ENCODE measurements at regions not wholly inside any gene's neighbourhood (a gene's known extent, or its start where the extent isn't known, plus 50 kb on each side); places are given as distances from the start of the nearest gene placed in this dataset.

DNA sequence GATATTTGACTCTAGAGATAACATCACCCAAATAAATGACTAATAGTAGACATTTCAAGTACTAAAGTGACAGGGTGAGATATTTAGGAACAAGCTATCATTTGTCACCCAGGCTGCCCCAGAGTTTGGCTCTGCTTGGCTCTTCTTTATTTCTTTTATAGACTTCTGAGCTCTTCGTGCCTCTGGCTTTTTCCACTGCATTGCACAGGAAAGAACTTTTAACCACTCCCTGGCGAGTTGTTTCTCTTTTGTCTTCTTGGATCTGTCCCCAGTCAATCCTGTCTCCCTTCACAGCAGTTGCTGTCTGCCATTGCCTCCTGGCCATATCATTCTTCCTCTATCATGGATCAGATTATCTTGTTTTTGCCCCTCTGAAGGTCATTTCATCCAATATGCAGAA is 339.2 kb upstream of the DCBLD2 start:
- in situ Hi-C loops (cut with MboI; ENCODE audit: low sequenced_read_pairs) = no loop called here

- in situ Hi-C loops (cut with MboI; ENCODE audit: low sequenced_read_pairs) = no loop called here
Observed at GRCh38 chr3:99236576-99236975, 335.1 kb upstream of the DCBLD2 start.

GRCh38 chr3:99232696-99233095 is 331.2 kb upstream of the DCBLD2 start:
- in situ Hi-C loops (cut with MboI; ENCODE audit: low sequenced_read_pairs) = no loop called here

DNA sequence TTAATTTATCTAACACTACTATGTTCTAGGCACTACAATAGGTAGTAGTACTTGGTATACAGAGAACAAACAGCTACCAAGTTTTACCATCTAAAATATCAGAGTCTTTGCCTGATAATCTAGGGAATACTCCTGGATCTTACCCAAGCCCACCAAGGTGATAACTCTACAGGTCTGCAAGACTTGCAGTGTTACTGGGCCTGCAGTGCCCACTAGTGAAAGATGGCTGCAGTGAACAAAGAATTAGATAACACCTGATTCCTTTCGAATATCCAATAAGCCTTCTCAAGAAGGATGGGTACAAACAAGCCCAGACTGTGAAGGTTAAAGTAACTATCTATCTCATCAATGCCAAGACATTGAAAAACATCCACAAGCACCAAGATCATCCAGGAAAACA is 317.0 kb upstream of the DCBLD2 start:
- in situ Hi-C loops (cut with MboI; ENCODE audit: low sequenced_read_pairs) = no loop called here

- in situ Hi-C loops (cut with MboI; ENCODE audit: low sequenced_read_pairs) = no loop called here
Observed at GRCh38 chr3:99212969-99213368, 311.5 kb upstream of the DCBLD2 start.

- in situ Hi-C loops (cut with MboI; ENCODE audit: low sequenced_read_pairs) = no loop called here
Observed at GRCh38 chr3:99211309-99211708, 309.8 kb upstream of the DCBLD2 start.

DNA sequence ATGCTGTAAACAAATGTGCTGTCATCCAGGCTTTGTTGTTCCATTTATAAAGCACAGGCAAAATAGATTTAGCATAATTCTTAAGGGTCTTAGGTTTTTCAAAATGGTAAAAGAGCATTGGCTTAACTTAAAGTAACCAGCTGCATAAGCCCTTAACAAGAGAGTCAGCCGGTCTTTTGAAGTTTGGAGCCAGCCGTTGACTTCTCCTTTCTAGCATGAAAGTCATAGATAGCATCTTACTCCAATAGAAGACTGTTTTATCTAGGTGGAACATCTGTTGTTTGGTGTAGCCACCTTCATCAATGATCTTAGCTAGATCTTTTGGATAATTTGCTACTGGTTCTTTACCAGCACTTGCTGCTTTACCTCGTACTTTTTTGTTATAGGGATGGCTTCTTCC is 297.5 kb upstream of the DCBLD2 start:
- in situ Hi-C loops (cut with MboI; ENCODE audit: low sequenced_read_pairs) = no loop called here

DNA sequence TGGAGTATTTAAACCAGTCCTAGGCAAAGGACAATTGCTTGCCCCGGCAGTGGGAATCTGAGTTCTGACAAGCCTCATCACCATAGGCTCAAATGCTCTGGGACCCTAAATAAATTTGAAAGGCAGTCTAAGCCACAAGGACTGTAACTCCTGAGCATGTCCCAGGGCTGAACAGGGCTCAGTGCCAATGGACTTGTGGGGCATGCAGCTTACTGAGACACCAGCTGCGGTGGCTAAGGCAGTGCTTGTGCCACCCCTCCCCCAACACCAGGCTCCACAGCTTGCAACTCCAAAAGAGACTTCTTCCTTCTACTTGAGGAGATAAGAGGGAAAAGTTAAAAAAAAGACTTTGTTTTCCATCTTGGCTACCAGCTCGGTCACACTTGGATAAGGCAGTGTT is 289.7 kb upstream of the DCBLD2 start:
- in situ Hi-C loops (cut with MboI; ENCODE audit: low sequenced_read_pairs) = no loop called here

DNA sequence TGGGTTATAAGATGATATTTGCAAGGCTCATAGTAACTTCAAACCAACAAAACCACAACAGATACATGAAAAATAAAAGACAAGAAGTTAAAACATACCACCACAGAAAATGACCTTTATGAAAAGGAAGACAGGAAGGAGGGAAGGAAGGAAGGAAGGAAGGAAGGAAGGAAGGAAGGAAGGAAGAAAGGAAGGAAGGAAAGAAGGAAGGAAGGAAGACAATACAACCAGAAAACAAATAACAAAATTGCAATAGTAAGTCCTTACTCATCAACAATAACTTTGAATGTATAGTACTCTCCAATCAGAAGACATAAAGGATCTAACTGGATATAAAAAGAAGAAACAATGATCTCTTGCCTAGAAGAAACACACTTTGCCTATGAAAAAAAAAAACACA is 287.4 kb upstream of the DCBLD2 start:
- in situ Hi-C loops (cut with MboI; ENCODE audit: low sequenced_read_pairs) = no loop called here

DNA sequence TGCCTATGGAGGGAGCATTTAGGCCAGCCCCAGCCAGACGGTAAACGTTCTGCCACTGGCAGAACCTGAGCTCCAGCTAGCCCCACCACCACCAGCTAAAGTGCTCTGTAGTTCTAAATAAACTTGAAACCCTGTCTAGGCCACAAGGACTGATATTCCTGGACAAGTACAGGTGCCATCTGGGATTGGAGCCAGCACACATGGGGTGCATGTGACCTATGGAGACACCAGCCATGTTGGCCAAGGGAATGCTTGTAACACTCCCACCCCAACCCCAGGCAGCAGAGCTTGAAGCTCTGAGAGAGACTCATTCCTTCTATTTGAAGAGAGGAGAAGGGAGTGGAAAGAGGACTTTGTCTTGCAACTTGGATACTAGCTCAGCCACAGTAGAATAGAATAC is 284.5 kb upstream of the DCBLD2 start:
- in situ Hi-C loops (cut with MboI; ENCODE audit: low sequenced_read_pairs) = no loop called here

GRCh38 chr3:99176169-99176964 is 274.9 kb upstream of the DCBLD2 start:
- in situ Hi-C loops (cut with MboI; ENCODE audit: low sequenced_read_pairs) = no loop called here

DNA sequence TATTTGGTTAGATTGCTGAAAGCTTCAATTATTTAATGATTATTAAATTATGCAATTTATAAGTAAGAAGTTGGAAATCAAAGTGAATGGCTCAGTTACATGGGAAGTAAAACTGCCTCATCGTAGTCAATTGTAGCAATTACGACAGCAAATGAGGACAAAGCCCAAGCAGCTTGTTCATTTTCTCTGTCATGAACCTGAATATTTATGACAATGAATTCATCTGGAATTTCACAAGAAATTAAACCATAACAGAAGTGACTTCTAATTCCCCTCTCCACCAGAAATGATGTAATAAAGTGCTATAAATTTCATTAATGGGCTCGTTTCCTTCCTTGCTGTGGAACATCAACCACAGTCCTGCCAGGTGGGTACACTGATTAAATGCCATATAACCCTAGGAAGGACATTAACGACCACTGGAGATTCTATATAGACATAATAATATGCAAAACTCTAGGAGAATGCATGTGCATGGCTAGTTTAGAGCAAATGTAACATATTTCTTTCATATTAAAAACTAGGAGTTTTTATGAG is 273.8 kb upstream of the DCBLD2 start:
- in situ Hi-C loops (cut with MboI; ENCODE audit: low sequenced_read_pairs) = no loop called here

GRCh38 chr3:99172736-99173657 is 271.5 kb upstream of the DCBLD2 start:
- in situ Hi-C loops (cut with MboI; ENCODE audit: low sequenced_read_pairs) = loop anchor here (25.0 kb wide), 1 partner anchor 361 kb away; no protein-coding TSS in a partner anchor

DNA sequence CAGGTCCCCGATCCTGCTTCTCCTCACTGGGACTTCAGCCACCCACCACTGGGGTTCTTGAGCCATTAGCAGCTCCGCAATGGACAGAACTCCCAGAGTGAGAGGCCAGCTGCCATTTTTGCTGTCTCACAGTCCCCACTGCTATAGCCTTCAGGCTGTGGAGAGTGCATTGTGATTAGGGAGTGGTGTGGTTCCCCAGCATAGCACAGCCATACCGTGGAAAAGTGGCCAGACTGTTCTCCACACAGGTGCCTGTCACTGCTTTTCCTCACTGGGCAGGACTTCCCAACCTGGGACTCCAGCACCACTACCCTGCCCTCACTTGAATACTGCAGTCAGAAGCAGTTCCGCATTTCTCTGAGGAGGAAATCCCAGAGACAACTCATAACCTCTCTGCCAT is 270.3 kb upstream of the DCBLD2 start:
- in situ Hi-C loops (cut with MboI; ENCODE audit: low sequenced_read_pairs) = loop anchor here (25.0 kb wide), 1 partner anchor 359 kb away; no protein-coding TSS in a partner anchor

DNA sequence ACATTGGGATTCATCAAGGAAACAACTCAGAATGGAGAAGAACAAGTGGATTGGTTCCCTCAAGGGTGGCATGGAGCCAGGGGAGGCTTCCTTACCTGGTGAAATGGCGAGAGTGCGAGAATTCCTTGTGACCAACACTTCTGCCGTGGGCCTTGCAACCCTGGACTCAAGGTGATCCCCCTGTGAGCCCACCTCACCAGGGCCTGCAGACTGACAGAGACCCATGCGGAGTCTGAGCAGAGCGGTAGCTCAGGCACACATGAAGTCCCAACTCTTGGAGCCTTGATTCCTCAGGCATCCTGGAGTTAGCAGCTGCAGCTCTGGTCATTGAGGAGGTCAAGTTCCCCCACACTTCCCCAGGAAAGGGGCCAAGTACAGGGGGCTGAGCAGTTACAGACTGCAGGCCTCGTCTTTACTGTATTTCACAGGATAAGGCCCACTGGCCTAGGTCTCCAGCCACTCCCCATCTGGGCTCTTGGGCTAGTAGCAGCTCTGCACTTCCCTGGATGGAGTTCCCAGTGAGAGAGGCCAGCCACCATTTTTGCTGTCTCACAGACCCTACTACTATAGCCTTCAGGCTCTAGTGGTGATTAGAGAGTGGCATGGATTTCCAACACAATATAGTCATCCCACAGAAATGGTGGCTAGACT is 269.5 kb upstream of the DCBLD2 start:
- in situ Hi-C loops (cut with MboI; ENCODE audit: low sequenced_read_pairs) = loop anchor here (25.0 kb wide), 1 partner anchor 359 kb away; no protein-coding TSS in a partner anchor

DNA sequence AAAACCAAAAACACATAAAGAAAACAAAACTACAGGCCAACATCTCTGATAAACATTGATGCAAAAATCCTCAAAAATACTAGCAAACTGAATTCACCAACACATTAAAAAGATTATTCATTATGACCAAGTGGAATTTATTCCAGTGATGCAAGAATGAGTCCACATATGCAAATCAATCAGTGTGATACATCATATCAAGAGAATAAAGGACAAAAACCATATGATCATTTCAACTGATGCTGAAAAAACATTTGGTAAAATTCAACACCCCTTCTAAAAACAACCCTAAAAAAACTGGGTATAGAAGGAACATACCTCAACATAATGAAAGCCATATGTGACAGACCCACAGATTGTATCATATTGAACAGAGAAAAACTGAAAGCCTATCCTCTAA is 265.6 kb upstream of the DCBLD2 start:
- in situ Hi-C loops (cut with MboI; ENCODE audit: low sequenced_read_pairs) = loop anchor here (25.0 kb wide), 1 partner anchor 355 kb away; no protein-coding TSS in a partner anchor

GRCh38 chr3:99163314-99163713 is 261.8 kb upstream of the DCBLD2 start:
- in situ Hi-C loops (cut with MboI; ENCODE audit: low sequenced_read_pairs) = loop anchor here (25.0 kb wide), 1 partner anchor 351 kb away; no protein-coding TSS in a partner anchor

- in situ Hi-C loops (cut with MboI; ENCODE audit: low sequenced_read_pairs) = loop anchor here (25.0 kb wide), 1 partner anchor 347 kb away; no protein-coding TSS in a partner anchor
Observed at GRCh38 chr3:99159220-99159762, 257.8 kb upstream of the DCBLD2 start.

DNA sequence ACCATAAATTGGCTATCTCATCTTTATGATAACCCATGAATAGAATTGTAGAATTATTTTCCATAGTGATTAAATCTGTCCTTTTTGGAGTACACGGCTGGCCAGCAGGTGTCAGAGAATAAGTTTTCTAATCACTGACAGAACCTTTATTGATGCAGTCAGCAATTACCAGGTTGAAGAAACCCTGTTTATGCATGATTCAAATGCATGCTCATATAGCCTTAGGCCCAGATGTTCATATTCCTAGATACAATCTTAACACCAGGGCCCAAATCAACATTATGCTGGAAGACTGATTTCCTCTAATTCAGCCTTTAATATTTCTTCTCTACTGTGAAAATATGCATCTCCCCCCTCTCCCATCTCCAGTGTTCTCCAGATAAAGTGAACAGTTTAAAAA is 243.5 kb upstream of the DCBLD2 start:
- in situ Hi-C loops (cut with MboI; ENCODE audit: low sequenced_read_pairs) = no loop called here

DNA sequence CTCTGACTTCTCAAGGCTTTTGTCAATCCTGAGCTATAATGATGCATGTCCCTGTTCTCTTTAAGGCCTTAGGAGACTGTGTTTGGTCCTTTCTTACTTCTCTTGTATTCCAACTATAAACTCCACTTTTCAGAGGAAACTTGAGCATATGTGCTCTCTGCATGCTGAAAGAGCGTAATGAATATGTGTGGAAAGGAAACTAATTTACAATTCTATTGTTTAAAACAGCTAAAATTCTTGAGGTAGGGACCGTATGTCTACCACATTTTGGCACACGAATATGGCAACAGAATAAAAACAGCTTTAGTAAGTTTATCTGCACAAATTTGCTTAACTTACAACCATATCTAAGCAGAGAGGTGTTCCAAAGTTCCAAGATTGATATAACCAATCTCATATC is 242.0 kb upstream of the DCBLD2 start:
- in situ Hi-C loops (cut with MboI; ENCODE audit: low sequenced_read_pairs) = no loop called here

DNA sequence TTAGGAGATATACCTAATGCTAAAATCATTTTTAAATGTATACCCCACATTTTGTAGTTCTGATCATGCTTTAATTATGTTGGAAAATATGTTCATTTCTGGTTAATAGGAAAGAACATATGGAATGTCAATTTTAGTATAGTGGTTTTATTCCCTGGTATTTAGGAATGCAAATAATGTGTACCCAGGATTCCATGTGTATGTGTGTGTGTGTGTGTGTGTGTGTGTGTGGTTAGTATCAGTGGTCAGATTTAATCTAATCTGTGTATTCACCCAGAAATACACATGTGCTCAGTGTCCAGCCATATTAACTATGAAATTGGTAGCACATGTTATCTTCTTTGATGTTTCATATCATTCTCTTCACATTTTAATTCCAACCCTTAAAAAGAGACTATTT is 233.5 kb upstream of the DCBLD2 start:
- in situ Hi-C loops (cut with MboI; ENCODE audit: low sequenced_read_pairs) = no loop called here

Measured in HL-60/S4 treated with phorbol 12-myristate 13-acetate at 8.2 ng/mL for 4 days and 3 days (cell line).